OCI-LY7 (cell line): ENCODE measurements at regions not wholly inside any gene's neighbourhood (a gene's known extent, or its start where the extent isn't known, plus 50 kb on each side); places are given as distances from the start of the nearest gene placed in this dataset.

Experiments used
- EZH2phosphoT487 ChIP-seq: fragments of 200-600 bp; sonication (generic); IDR thresholded peaks from 2 replicates; pipeline ENCODE4 v1.6.1; 2018; ENCODE audit warnings: low read depth, borderline replicate concordance, mild to moderate bottlenecking, mixed run types, antibody characterized with exemption, low read length, moderate library complexity, mixed read lengths
- TF ChIP-seq, protein P1 (sequence below): fragments of 200-600 bp; sonication (generic); conservative IDR thresholded peaks from 2 replicates; pipeline ENCODE4 v1.5.1; 2014; ENCODE audit warnings: mild to moderate bottlenecking, antibody characterized with exemption, low read length, moderate library complexity, mixed read lengths

DNA sequence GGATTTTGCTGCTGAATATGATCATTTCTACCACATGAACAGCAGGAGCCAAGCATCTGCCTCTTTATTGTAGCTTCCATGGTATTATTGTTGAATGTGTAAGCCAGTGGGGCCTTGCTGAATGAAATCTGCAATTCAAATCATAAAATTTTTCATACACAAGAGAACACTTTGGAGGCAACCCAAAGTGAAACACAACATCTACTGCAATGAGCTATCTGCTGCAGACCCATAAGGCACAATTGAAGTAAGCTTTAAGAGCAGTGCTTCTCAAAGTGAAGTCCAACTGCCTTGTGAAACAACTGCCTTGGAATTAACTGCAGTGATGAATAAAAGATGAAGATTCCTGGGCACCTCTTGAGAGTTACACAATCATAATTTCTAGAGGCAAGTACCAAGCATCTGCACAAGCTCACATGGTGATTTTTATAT, 626.3 kb upstream of the INTU start:
- no peak for TF ChIP-seq EZH2phosphoT487
- TF ChIP-seq, protein P1, sequence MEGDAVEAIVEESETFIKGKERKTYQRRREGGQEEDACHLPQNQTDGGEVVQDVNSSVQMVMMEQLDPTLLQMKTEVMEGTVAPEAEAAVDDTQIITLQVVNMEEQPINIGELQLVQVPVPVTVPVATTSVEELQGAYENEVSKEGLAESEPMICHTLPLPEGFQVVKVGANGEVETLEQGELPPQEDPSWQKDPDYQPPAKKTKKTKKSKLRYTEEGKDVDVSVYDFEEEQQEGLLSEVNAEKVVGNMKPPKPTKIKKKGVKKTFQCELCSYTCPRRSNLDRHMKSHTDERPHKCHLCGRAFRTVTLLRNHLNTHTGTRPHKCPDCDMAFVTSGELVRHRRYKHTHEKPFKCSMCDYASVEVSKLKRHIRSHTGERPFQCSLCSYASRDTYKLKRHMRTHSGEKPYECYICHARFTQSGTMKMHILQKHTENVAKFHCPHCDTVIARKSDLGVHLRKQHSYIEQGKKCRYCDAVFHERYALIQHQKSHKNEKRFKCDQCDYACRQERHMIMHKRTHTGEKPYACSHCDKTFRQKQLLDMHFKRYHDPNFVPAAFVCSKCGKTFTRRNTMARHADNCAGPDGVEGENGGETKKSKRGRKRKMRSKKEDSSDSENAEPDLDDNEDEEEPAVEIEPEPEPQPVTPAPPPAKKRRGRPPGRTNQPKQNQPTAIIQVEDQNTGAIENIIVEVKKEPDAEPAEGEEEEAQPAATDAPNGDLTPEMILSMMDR: no peak
